Fibroblast of pulmonary artery (primary cell): ENCODE measurements at regions not wholly inside any gene's neighbourhood (a gene's known extent, or its start where the extent isn't known, plus 50 kb on each side); places are given as distances from the start of the nearest gene placed in this dataset.

Experiments
- DNase-seq: peaks from one replicate; pipeline ENCODE4 v3.0.0-alpha.2; 2010; ENCODE audit warnings: low read depth
- H3K4me3 ChIP-seq: replicated peaks from 2 replicates; pipeline ENCODE4 v1.5.1; 2011; ENCODE audit warnings: low read depth, mild to moderate bottlenecking, control low read depth, low read length, moderate library complexity
- TF ChIP-seq, protein P1 (sequence below): IDR thresholded peaks from 2 replicates; pipeline ENCODE4 v1.5.1; 2011; ENCODE audit warnings: mild to moderate bottlenecking, control low read depth, low read length, inconsistent platforms; ENCODE audit errors: missing control alignments

DNA sequence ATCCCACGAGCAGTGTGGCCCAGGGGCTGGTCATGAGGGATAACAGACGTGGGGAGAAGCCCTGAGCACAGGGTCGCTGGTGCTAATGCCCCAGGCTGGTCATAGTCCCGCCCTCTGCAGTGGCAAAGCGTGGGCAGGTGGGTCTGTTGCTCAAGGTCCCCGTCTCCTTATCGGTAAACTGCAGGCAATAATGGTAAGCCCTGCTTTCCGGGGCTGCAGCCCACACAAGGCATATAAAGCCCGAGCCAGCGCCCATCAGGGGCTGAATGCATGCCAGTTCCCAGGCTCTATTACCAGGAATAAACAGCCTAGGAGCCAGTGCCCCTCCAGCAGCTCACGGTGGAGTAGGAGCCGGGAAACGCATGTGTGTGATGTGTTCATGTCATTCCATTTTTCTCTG lies 261.0 kb downstream of the BRD1 start:
- no peak for DNase-seq
- no peak overlapping the region for H3K4me3 ChIP-seq
- TF ChIP-seq, protein P1, sequence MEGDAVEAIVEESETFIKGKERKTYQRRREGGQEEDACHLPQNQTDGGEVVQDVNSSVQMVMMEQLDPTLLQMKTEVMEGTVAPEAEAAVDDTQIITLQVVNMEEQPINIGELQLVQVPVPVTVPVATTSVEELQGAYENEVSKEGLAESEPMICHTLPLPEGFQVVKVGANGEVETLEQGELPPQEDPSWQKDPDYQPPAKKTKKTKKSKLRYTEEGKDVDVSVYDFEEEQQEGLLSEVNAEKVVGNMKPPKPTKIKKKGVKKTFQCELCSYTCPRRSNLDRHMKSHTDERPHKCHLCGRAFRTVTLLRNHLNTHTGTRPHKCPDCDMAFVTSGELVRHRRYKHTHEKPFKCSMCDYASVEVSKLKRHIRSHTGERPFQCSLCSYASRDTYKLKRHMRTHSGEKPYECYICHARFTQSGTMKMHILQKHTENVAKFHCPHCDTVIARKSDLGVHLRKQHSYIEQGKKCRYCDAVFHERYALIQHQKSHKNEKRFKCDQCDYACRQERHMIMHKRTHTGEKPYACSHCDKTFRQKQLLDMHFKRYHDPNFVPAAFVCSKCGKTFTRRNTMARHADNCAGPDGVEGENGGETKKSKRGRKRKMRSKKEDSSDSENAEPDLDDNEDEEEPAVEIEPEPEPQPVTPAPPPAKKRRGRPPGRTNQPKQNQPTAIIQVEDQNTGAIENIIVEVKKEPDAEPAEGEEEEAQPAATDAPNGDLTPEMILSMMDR = no peak

DNA sequence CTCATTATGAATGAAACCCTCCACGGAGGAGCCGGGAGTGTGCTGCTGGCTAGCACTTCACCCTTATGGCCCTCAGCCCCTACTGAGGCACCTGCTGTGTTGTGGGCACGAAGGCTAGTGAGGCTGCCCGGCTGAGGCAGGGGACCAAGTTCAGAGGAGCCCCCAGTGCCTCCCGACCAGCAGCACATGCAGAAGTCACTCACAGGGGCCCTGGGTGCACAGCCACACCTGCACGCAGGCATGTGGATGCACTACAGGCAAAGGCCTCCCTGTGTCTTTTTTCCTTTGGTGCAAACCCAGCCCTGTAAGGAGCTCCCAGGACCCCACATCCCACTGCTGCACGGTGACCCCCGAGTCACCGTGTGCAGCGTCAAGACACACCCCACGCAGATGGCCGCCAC lies 261.5 kb downstream of the BRD1 start:
- TF ChIP-seq, protein P1 = no peak
- H3K4me3 ChIP-seq = no peak overlapping the region
- DNase-seq = no peak

- DNase-seq = no peak
- TF ChIP-seq, protein P1 = no peak
- no peak overlapping the region for H3K4me3 ChIP-seq
Measured at GRCh38 chr22:49565516-49565855, 262.2 kb downstream of the BRD1 start.

DNA sequence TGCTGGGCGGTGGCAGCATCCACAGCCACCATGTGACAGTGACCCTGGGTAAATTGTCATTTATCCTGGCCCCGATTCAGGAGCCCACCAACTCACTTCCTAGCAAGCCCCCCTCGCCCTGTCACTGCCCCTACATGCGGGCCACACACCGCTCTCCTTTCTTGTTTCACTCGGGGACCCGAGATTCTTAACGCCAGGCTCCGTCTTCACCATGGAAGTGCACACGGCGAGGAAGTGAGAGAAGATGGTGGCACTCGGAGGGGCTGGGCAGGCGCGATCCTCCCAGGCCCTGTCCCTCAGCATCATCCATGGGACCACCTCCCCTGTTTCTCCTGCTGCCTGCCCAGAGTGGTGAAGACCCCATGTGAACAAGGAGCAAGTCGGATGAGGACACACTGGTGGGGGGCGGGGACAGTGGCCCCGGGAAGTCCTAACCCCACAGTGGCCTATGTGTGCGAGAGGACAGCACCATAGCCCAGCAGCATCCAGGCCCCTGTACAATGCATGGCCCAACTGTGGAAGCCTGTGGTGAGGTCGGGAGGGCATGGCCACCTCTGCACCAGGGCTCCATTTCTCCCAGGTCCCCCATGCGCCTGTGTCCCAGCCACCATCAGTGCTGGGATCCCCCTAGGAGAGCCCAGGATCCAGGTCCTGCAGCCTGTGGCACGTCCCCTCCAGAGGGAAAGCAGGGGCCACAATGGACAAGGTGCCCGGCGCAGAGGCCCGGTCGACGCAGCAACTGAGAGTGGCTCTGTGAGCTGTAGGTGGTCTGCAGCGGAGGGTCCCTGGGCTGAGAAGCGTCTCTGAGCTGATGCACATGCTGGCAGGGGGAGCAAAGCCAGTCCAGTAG lies 262.8 kb downstream of the BRD1 start:
- TF ChIP-seq, protein P1 = no peak
- DNase-seq = no peak
- H3K4me3 ChIP-seq = no peak overlapping the region

DNA sequence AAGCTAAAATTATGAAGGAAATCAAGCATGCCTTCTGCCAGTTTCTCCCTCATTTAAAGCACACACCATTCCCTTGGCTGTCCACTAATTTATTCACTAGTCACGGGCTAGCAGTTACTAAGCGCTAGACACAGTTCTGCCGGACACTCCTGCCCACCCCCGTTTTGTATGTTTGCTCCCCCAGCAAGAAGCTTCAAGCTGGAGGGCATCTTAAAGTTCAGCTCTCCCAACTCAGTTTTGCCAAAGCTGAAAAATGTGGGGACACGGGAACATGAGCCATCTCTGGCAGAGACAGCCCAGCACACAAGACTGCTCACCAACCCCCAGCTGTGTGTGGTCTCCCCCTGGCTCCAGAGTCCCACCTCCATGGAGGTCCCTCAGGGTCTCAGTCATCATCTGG lies 263.6 kb downstream of the BRD1 start:
- TF ChIP-seq, protein P1 = no peak
- DNase-seq = no peak
- no peak overlapping the region for H3K4me3 ChIP-seq

DNA sequence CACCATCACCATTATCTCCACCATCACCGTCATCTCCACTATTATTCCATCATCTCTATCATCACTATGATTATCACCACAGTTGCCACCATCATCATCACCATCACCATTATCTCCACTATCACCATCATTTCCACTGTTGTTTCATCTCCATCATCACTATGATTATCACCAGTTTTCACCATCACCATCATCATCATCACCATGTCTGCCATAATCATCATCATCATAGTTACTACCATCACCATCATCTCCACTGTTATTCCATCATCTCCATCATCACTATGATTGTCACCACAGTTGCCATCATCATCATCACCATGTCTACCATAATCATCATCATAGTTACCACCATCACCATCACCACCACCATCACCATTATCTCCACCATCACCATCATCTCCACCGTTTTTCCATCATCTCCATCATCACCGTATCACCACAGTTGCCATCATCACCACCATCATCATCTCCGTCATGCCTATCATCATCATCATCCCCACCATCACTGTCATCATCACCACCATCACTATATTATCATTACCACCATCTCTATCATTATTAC lies 264.9 kb downstream of the BRD1 start:
- TF ChIP-seq, protein P1 = no peak
- no peak overlapping the region for H3K4me3 ChIP-seq
- DNase-seq = no peak

- TF ChIP-seq, protein P1 = no peak
- H3K4me3 ChIP-seq = no peak overlapping the region
- DNase-seq = no peak
Measured at GRCh38 chr22:49561976-49562375, 265.7 kb downstream of the BRD1 start.
